GM23338 (cell line): ENCODE measurements at regions not wholly inside any gene's neighbourhood (a gene's known extent, or its start where the extent isn't known, plus 50 kb on each side); places are given as distances from the start of the nearest gene placed in this dataset.

Experiments used
- ATAC-seq: fragments of 200-7000 bp; cut with Tn5 transposase; 3 replicates; pipeline ENCODE4 v1.9.1; 2020
- DNase-seq: peaks from one replicate; pipeline ENCODE4 v3.0.0-alpha.2; 2015; ENCODE audit warnings: low spot score
- H2AFZ ChIP-seq: fragments of 200-600 bp; sonication (generic); 2 replicates; pipeline ENCODE4 v1.8.0; 2016; ENCODE audit warnings: antibody characterized with exemption, mild to moderate bottlenecking, moderate library complexity
- H3F3A ChIP-seq: fragments of 200-600 bp; sonication (generic); replicated peaks from 2 replicates; pipeline ENCODE4 v1.8.0; 2017; ENCODE audit warnings: antibody characterized with exemption, mixed run types, low read depth
- H3K27ac ChIP-seq: fragments of 200-600 bp; sonication (generic); 2 replicates; pipeline ENCODE4 v1.6.1; 2016; ENCODE audit warnings: low read depth
- H3K27me3 ChIP-seq: fragments of 200-600 bp; sonication (generic); 2 replicates; pipeline ENCODE4 v1.8.0; 2016; ENCODE audit warnings: mild to moderate bottlenecking, mixed run types, moderate library complexity; ENCODE audit not compliant: insufficient read depth
- H3K36me3 ChIP-seq: fragments of 200-600 bp; sonication (generic); 2 replicates; pipeline ENCODE4 v1.8.0; 2016; ENCODE audit warnings: mild to moderate bottlenecking; ENCODE audit not compliant: insufficient read depth
- H3K4me1 ChIP-seq: fragments of 200-600 bp; sonication (generic); 2 replicates; pipeline ENCODE4 v1.8.0; 2016; ENCODE audit warnings: mild to moderate bottlenecking, moderate library complexity; ENCODE audit not compliant: insufficient read depth
- H3K4me2 ChIP-seq: fragments of 200-600 bp; sonication (generic); 2 replicates; pipeline ENCODE4 v1.7.1; 2017; ENCODE audit warnings: mixed run types
- H3K4me3 ChIP-seq: fragments of 200-600 bp; sonication (generic); 2 replicates; pipeline ENCODE4 v1.6.1; 2016; ENCODE audit warnings: mixed run types
- H3K79me2 ChIP-seq: fragments of 200-600 bp; sonication (generic); replicated peaks from 2 replicates; pipeline ENCODE4 v1.8.0; 2017; ENCODE audit warnings: mild to moderate bottlenecking; ENCODE audit not compliant: insufficient read depth
- H3K9me2 ChIP-seq: fragments of 200-600 bp; sonication (generic); 2 replicates; pipeline ENCODE4 v1.8.0; 2017; ENCODE audit not compliant: insufficient read depth
- H4K20me1 ChIP-seq: fragments of 200-600 bp; sonication (generic); replicated peaks from 2 replicates; pipeline ENCODE4 v1.8.0; 2017; ENCODE audit warnings: mild to moderate bottlenecking; ENCODE audit not compliant: insufficient read depth
- H3K27ac Mint-ChIP-seq: 2 replicates; pipeline ENCODE4 v1.8.0; 2020; ENCODE audit warnings: inconsistent platforms, mild to moderate bottlenecking, moderate library complexity, mixed read lengths
- H3K27me3 Mint-ChIP-seq: 3 replicates; pipeline ENCODE4 v1.8.0; 2022; ENCODE audit warnings: low read depth, mild to moderate bottlenecking, moderate library complexity, mixed read lengths, inconsistent platforms; ENCODE audit not compliant: insufficient read depth, poor library complexity
- H3K36me3 Mint-ChIP-seq: 3 replicates; pipeline ENCODE4 v1.8.0; 2021; ENCODE audit warnings: low read depth, mild to moderate bottlenecking, inconsistent platforms, moderate library complexity, mixed read lengths
- H3K4me1 Mint-ChIP-seq: 3 replicates; pipeline ENCODE4 v1.8.0; 2020; ENCODE audit warnings: mild to moderate bottlenecking, inconsistent platforms, mixed read lengths
- H3K4me3 Mint-ChIP-seq: 3 replicates; pipeline ENCODE4 v1.8.0; 2021; ENCODE audit warnings: moderate library complexity, mild to moderate bottlenecking, inconsistent platforms, mixed read lengths
- H3K9me3 Mint-ChIP-seq: 3 replicates; pipeline ENCODE4 v1.8.0; 2020; ENCODE audit warnings: moderate library complexity, mild to moderate bottlenecking, inconsistent platforms, mixed read lengths
- CTCF ChIP-seq, 2 experiments: fragments of 200-600 bp in 1 of 2; sonication (generic) in 1 of 2; conservative IDR thresholded peaks; 2 replicates each; pipeline versions ENCODE4 v1.5.1 to v1.6.1; 2016 to 2017; ENCODE audit warnings: antibody characterized with exemption in 2 of 2, low read depth in 2 of 2, mild to moderate bottlenecking in 2 of 2, moderate library complexity in 1 of 2
- EZH2 ChIP-seq: fragments of 200-600 bp; sonication (generic); IDR thresholded peaks from one replicate; pipeline ENCODE4 v1.8.0; 2017; ENCODE audit warnings: antibody characterized with exemption, mild to moderate bottlenecking, low read depth; ENCODE audit not compliant: unreplicated experiment
- JUNB ChIP-seq: IDR thresholded peaks from one replicate; pipeline ENCODE4 v1.6.1; 2016; ENCODE audit warnings: antibody characterized with exemption; ENCODE audit not compliant: unreplicated experiment
- NANOG ChIP-seq: IDR thresholded peaks from 2 replicates; pipeline ENCODE4 v1.6.1; 2016; ENCODE audit warnings: antibody characterized with exemption, borderline replicate concordance
- POLR2AphosphoS5 ChIP-seq: IDR thresholded peaks from 2 replicates; pipeline ENCODE4 v1.6.1; 2016; ENCODE audit warnings: antibody characterized with exemption, low read depth
- STAT1 ChIP-seq: IDR thresholded peaks from one replicate; pipeline ENCODE4 v1.6.1; 2016; ENCODE audit warnings: antibody characterized with exemption; ENCODE audit not compliant: unreplicated experiment
- ZNF114 ChIP-seq: fragments of 250-450 bp; sonication (Bioruptor Pico); IDR thresholded peaks from 2 replicates; pipeline ENCODE4 v1.5.0; 2020; ENCODE audit warnings: mild to moderate bottlenecking, moderate library complexity
- ZNF331 ChIP-seq: fragments of 250-450 bp; sonication (Bioruptor Pico); IDR thresholded peaks from 2 replicates; pipeline ENCODE4 v1.5.0; 2020; ENCODE audit warnings: low read depth, mild to moderate bottlenecking, moderate library complexity
- TF ChIP-seq, protein P1 (sequence below): IDR thresholded peaks from one replicate; pipeline ENCODE4 v1.6.1; 2018; ENCODE audit warnings: antibody characterized with exemption; ENCODE audit not compliant: unreplicated experiment
- TF ChIP-seq, protein P2 (sequence below): IDR thresholded peaks from 2 replicates; pipeline ENCODE4 v1.6.1; 2016; ENCODE audit warnings: antibody characterized with exemption

- TF ChIP-seq, protein P1, sequence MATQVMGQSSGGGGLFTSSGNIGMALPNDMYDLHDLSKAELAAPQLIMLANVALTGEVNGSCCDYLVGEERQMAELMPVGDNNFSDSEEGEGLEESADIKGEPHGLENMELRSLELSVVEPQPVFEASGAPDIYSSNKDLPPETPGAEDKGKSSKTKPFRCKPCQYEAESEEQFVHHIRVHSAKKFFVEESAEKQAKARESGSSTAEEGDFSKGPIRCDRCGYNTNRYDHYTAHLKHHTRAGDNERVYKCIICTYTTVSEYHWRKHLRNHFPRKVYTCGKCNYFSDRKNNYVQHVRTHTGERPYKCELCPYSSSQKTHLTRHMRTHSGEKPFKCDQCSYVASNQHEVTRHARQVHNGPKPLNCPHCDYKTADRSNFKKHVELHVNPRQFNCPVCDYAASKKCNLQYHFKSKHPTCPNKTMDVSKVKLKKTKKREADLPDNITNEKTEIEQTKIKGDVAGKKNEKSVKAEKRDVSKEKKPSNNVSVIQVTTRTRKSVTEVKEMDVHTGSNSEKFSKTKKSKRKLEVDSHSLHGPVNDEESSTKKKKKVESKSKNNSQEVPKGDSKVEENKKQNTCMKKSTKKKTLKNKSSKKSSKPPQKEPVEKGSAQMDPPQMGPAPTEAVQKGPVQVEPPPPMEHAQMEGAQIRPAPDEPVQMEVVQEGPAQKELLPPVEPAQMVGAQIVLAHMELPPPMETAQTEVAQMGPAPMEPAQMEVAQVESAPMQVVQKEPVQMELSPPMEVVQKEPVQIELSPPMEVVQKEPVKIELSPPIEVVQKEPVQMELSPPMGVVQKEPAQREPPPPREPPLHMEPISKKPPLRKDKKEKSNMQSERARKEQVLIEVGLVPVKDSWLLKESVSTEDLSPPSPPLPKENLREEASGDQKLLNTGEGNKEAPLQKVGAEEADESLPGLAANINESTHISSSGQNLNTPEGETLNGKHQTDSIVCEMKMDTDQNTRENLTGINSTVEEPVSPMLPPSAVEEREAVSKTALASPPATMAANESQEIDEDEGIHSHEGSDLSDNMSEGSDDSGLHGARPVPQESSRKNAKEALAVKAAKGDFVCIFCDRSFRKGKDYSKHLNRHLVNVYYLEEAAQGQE: no peak
- TF ChIP-seq, protein P2, sequence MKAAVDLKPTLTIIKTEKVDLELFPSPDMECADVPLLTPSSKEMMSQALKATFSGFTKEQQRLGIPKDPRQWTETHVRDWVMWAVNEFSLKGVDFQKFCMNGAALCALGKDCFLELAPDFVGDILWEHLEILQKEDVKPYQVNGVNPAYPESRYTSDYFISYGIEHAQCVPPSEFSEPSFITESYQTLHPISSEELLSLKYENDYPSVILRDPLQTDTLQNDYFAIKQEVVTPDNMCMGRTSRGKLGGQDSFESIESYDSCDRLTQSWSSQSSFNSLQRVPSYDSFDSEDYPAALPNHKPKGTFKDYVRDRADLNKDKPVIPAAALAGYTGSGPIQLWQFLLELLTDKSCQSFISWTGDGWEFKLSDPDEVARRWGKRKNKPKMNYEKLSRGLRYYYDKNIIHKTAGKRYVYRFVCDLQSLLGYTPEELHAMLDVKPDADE: no peak
- TF ChIP-seq NANOG (no peak), JUNB (no peak), EZH2 (no peak), ZNF331 (CRISPR knock-in tag) (no peak), CTCF (conservative IDR thresholded peaks at IDR 0.05; ENCODE audit: low read depth in 2 of 2) (no peak), STAT1 (no peak)
Observed at GRCh38 chr15:70379134-70379533, 281.4 kb upstream of the TLE3 start (continued).

- H3K4me2 ChIP-seq: no peak overlapping the region
- H3F3A ChIP-seq: no peaks in the 10 kb centered on the region
- H3K36me3 ChIP-seq: no peaks in the 10 kb centered on the region
- 0 out of 2 replicates have a peak overlapping the region, but pooled peaks have one; percentile 69 for H2AFZ ChIP-seq
- DNase-seq: peak; percentile 18
- peaks cover 6% of the 10 kb centered on the region; the same call in 1 of the 2 replicates for H3K9me2 ChIP-seq
- Mint-ChIP-seq H3K4me3 (no peak overlapping the region), H3K4me1 (peaks cover 32% of the 10 kb centered on the region), H3K27me3 (peaks cover 4% of the 10 kb centered on the region), H3K9me3 (peaks cover 12% of the 10 kb centered on the region), H3K27ac (no peak overlapping the region), H3K36me3 (no peaks in the 10 kb centered on the region)
- peaks cover 23% of the 10 kb centered on the region for H3K4me1 ChIP-seq
- H3K27ac ChIP-seq: no peak overlapping the region
- no peaks in the 10 kb centered on the region for H4K20me1 ChIP-seq
- ATAC-seq: no peak
- no peaks in the 10 kb centered on the region for H3K79me2 ChIP-seq
- no peaks in the 10 kb centered on the region; the same call in none of the 2 replicates for H3K27me3 ChIP-seq
- no peak overlapping the region for H3K4me3 ChIP-seq
- TF ChIP-seq, protein P2: no peak
- TF ChIP-seq ZNF114 (CRISPR knock-in tag) (no peak), POLR2AphosphoS5 (no peak)
Observed at GRCh38 chr15:70378126-70379031, 280.7 kb upstream of the TLE3 start.
